HCT116 (cell line): ENCODE measurements at regions not wholly inside any gene's neighbourhood (a gene's known extent, or its start where the extent isn't known, plus 50 kb on each side); places are given as distances from the start of the nearest gene placed in this dataset.

Source experiments
- ATAC-seq: fragments of 200-7000 bp; cut with Tn5 transposase; 2 replicates; pipeline ENCODE4 v1.9.1; 2020; ENCODE audit warnings: mild to moderate bottlenecking, moderate library complexity
- BruUV-seq: library from RNA; stranded (reverse); fragments of 400-500 nt; replicated peaks from 2 replicates; lab custom pipeline; 2021; lab: Mats Ljungman, UMichigan
- CTCF ChIA-PET: fragments of 300-600 bp; sonication (Branson Sonifier 250); formaldehyde crosslinking; loops from one replicate; lab custom pipeline; 2021; ENCODE audit warnings: antibody characterized with exemption; lab: Charles Lee
- POLR2A ChIA-PET: fragments of 300-600, 350-600 bp; sonication (Branson Sonifier 250); formaldehyde crosslinking; loops from one replicate; lab custom pipeline; 2021; ENCODE audit warnings: antibody characterized with exemption; lab: Charles Lee
- RAD21 ChIA-PET, 2 experiments: fragments of 300-600 bp; sonication (Branson Sonifier 250); formaldehyde crosslinking; loops; one replicate each; lab custom pipeline; 2023; ENCODE audit warnings: low total read pairs in 2 of 2; ENCODE audit not compliant: uncharacterized antibody in 2 of 2, unreplicated experiment in 2 of 2, low non-redundant PET in 1 of 2; lab: Charles Lee
- DNase-seq: peaks from one replicate; pipeline ENCODE4 v3.0.0-alpha.2; 2010; ENCODE audit warnings: low read depth, low spot score
- H2AFZ ChIP-seq: fragments of 200-600 bp; shearing (Covaris generic), sonication (generic); 2 replicates; pipeline ENCODE4 v1.6.1; 2017; ENCODE audit warnings: low read depth, mixed run types, mixed read lengths, antibody characterized with exemption, low read length; ENCODE audit not compliant: poor library complexity, severe bottlenecking
- H3K27ac ChIP-seq: 2 replicates; pipeline ENCODE4 v1.5.1; 2012; ENCODE audit warnings: low read depth, low read length
- H3K27me3 ChIP-seq: fragments of 200-600 bp; sonication (generic); 2 replicates; pipeline ENCODE4 v1.6.1; 2016; ENCODE audit warnings: mixed run types, low read length, mixed read lengths; ENCODE audit not compliant: insufficient read depth
- H3K36me3 ChIP-seq, 2 experiments: fragments of 200-500 bp in 1 of 2; fragments of 200-600 bp in 1 of 2; sonication (Bioruptor generic) in 1 of 2; sonication (generic) in 1 of 2; 2 replicates each; pipeline versions ENCODE4 v1.5.1 to v1.6.1; 2014 to 2016; ENCODE audit warnings: low read length in 2 of 2, inconsistent platforms in 1 of 2, mixed read lengths in 1 of 2, mixed run types in 1 of 2; ENCODE audit not compliant: insufficient read depth in 2 of 2, control insufficient read depth in 1 of 2
- H3K4me1 ChIP-seq, 2 experiments: fragments of 200-600 bp in 1 of 2; sonication (generic) in 1 of 2; 2 replicates each; pipeline versions ENCODE4 v1.5.1 to v1.6.1; 2012 to 2017; ENCODE audit warnings: low read length in 2 of 2, inconsistent platforms in 1 of 2, mild to moderate bottlenecking in 1 of 2, mixed read lengths in 1 of 2, mixed run types in 1 of 2, moderate library complexity in 1 of 2; ENCODE audit not compliant: insufficient read depth in 2 of 2, control insufficient read depth in 1 of 2
- H3K4me2 ChIP-seq: fragments of 200-600 bp; sonication (generic); 2 replicates; pipeline ENCODE4 v1.6.1; 2017; ENCODE audit warnings: mixed run types, low read length, mixed read lengths
- H3K4me3 ChIP-seq, 2 experiments: fragments of 200-600 bp in 1 of 2; sonication (generic) in 1 of 2; replicated peaks in 1 of 2; 2 replicates each; pipeline ENCODE4 v1.5.1; 2011 to 2016; ENCODE audit warnings: low read length in 2 of 2, control low read depth in 1 of 2, low read depth in 1 of 2, mild to moderate bottlenecking in 1 of 2, mixed read lengths in 1 of 2, mixed run types in 1 of 2
- H3K79me2 ChIP-seq: fragments of 200-600 bp; sonication (generic); 2 replicates; pipeline ENCODE4 v1.6.1; 2017; ENCODE audit warnings: mild to moderate bottlenecking, mixed run types, low read length, moderate library complexity, mixed read lengths; ENCODE audit not compliant: insufficient read depth
- H3K9ac ChIP-seq: fragments of 200-600 bp; sonication (generic); 2 replicates; pipeline ENCODE4 v1.6.1; 2016; ENCODE audit warnings: low read length, mixed read lengths
- H3K9me2 ChIP-seq: fragments of 200-600 bp; sonication (generic), shearing (Covaris generic); 2 replicates; pipeline ENCODE4 v1.6.1; 2017; ENCODE audit warnings: mixed run types, mild to moderate bottlenecking, moderate library complexity; ENCODE audit not compliant: insufficient read depth
- H3K9me3 ChIP-seq, 2 experiments: fragments of 200-500 bp in 1 of 2; fragments of 200-600 bp in 1 of 2; sonication (Bioruptor generic) in 1 of 2; sonication (generic) in 1 of 2; 2 replicates each; pipeline ENCODE4 v1.6.1; 2014 to 2017; ENCODE audit warnings: low read length in 2 of 2, mixed read lengths in 2 of 2, inconsistent platforms in 1 of 2, low read depth in 1 of 2, mild to moderate bottlenecking in 1 of 2, mixed run types in 1 of 2, moderate library complexity in 1 of 2; ENCODE audit not compliant: control insufficient read depth in 1 of 2, insufficient read depth in 1 of 2
- H4K20me1 ChIP-seq: fragments of 200-600 bp; sonication (generic), shearing (Covaris generic); 2 replicates; pipeline ENCODE4 v1.6.1; 2017; ENCODE audit warnings: mixed run types, mild to moderate bottlenecking, moderate library complexity; ENCODE audit not compliant: insufficient read depth
- CBX3 ChIP-seq: IDR thresholded peaks from 2 replicates; pipeline ENCODE4 v1.6.1; 2012; ENCODE audit warnings: low read depth
- CTCF ChIP-seq, 3 experiments: fragments of 200-600 bp in 1 of 3; sonication (generic) in 1 of 3; IDR thresholded peaks in 2 of 3; conservative IDR thresholded peaks in 1 of 3; 2 replicates each; pipeline ENCODE4 v1.5.1; 2012 to 2017; ENCODE audit warnings: low read depth in 2 of 3, low read length in 2 of 3, antibody characterized with exemption in 1 of 3, borderline replicate concordance in 1 of 3, control low read depth in 1 of 3, mild to moderate bottlenecking in 1 of 3, mixed read lengths in 1 of 3, mixed run types in 1 of 3, moderate library complexity in 1 of 3; ENCODE audit not compliant: insufficient read depth in 1 of 3
- EGR1 ChIP-seq: IDR thresholded peaks from 2 replicates; pipeline ENCODE4 v1.6.1; 2012; ENCODE audit warnings: low read depth
- ELF1 ChIP-seq: IDR thresholded peaks from 2 replicates; pipeline ENCODE4 v1.6.1; 2012; ENCODE audit warnings: low read depth, borderline replicate concordance
- EZH2 ChIP-seq: fragments of 200-600 bp; sonication (generic); IDR thresholded peaks from 2 replicates; pipeline ENCODE4 v1.6.1; 2017; ENCODE audit warnings: antibody characterized with exemption, mixed run types
- EZH2phosphoT487 ChIP-seq: fragments of 200-600 bp; IDR thresholded peaks from 2 replicates; pipeline ENCODE4 v1.6.1; 2018; ENCODE audit warnings: antibody characterized with exemption, borderline replicate concordance
- FOSL1 ChIP-seq: IDR thresholded peaks from 2 replicates; pipeline ENCODE4 v1.6.1; 2012; ENCODE audit warnings: low read depth
- JUND ChIP-seq: IDR thresholded peaks from 2 replicates; pipeline ENCODE4 v1.6.1; 2012
- MAX ChIP-seq: IDR thresholded peaks from 2 replicates; pipeline ENCODE4 v1.6.1; 2012
- POLR2A ChIP-seq: IDR thresholded peaks from 2 replicates; pipeline ENCODE4 v1.7.0; 2011; ENCODE audit warnings: borderline replicate concordance; ENCODE audit not compliant: insufficient read depth, insufficient read length; ENCODE audit errors: extremely low read depth
- POLR2AphosphoS5 ChIP-seq: IDR thresholded peaks from 2 replicates; pipeline ENCODE4 v1.6.1; 2011; ENCODE audit warnings: mild to moderate bottlenecking, low read depth, low read length, moderate library complexity
- RAD21 ChIP-seq: IDR thresholded peaks from 2 replicates; pipeline ENCODE4 v1.6.1; 2012; ENCODE audit warnings: low read depth, mild to moderate bottlenecking
- REST ChIP-seq: IDR thresholded peaks from 2 replicates; pipeline ENCODE4 v1.6.1; 2012; ENCODE audit warnings: low read depth
- SP1 ChIP-seq: IDR thresholded peaks from 2 replicates; pipeline ENCODE4 v1.6.1; 2012; ENCODE audit warnings: low read depth
- SRF ChIP-seq: IDR thresholded peaks from 2 replicates; pipeline ENCODE4 v1.6.1; 2012; ENCODE audit warnings: low read depth
- TCF7L2 ChIP-seq: IDR thresholded peaks from 2 replicates; pipeline ENCODE4 v1.7.0; 2011; ENCODE audit warnings: borderline replicate concordance, inconsistent platforms; ENCODE audit not compliant: insufficient read depth, insufficient read length; ENCODE audit errors: extremely low read depth
- ZBTB33 ChIP-seq: IDR thresholded peaks from 2 replicates; pipeline ENCODE4 v1.6.1; 2011; ENCODE audit warnings: mild to moderate bottlenecking, low read length, moderate library complexity; ENCODE audit not compliant: insufficient replicate concordance; ENCODE audit errors: extremely low read depth
- ZFX ChIP-seq: fragments of 450-650 bp; IDR thresholded peaks from 2 replicates; pipeline ENCODE4 v1.6.1; 2017
- ZNF274 ChIP-seq: fragments of 200-500 bp; sonication (Bioruptor generic); IDR thresholded peaks from 2 replicates; pipeline ENCODE4 v1.6.1; 2014; ENCODE audit warnings: mild to moderate bottlenecking, low read depth, low read length, inconsistent platforms
- intact Hi-C: fragments of 100-400 bp; cut with micrococcal nuclease; formaldehyde crosslinking; loops from 2 replicates; pipeline ENCODE4 v1.10.0; 2022

GRCh38 chr6:122082370-122082769 is 317.1 kb upstream of the HSF2 start:
- TF ChIP-seq RAD21, result no peak
- no peak for TF ChIP-seq CBX3
- TF ChIP-seq ZBTB33, result no peak
- no peak for TF ChIP-seq SRF
- TF ChIP-seq ZFX, result no peak
- no peak for TF ChIP-seq POLR2A
- TF ChIP-seq POLR2AphosphoS5, result no peak
- TF ChIP-seq ZNF274, result no peak
- TF ChIP-seq REST, result no peak
- no peak for TF ChIP-seq TCF7L2
- TF ChIP-seq EZH2phosphoT487, result no peak
- TF ChIP-seq SP1, result no peak
- no peak for TF ChIP-seq ELF1
- no peak for TF ChIP-seq JUND
- TF ChIP-seq CTCF (IDR thresholded peaks at IDR 0.05 in 2 of 3, conservative IDR thresholded peaks at IDR 0.05 in 1 of 3; ENCODE audit: borderline replicate concordance in 1 of 3, insufficient read depth in 1 of 3, low read depth in 2 of 3, low read length in 2 of 3), result no peak
- TF ChIP-seq FOSL1, result no peak
- no peak for TF ChIP-seq EGR1
- no peak for TF ChIP-seq EZH2
- no peak for TF ChIP-seq MAX
- CTCF ChIA-PET, result no interaction called here
- no peak overlapping the region for H3K9ac ChIP-seq
- ATAC-seq (no peak), DNase-seq (no peak)
- POLR2A ChIA-PET, result no interaction called here
- H3K9me3 ChIP-seq, result no peaks in the 10 kb centered on the region
- intact Hi-C loops, result no loop called here
- no peaks in the 10 kb centered on the region for H3K27me3 ChIP-seq
- H3K27ac ChIP-seq, result no peak overlapping the region
- RAD21 ChIA-PET, result no interaction called here
- no peaks in the 10 kb centered on the region; a peak in 2 of 4 replicates for H3K4me1 ChIP-seq
- H4K20me1 ChIP-seq, result no peaks in the 10 kb centered on the region
- BruUV-seq, result no TSS peak
- no peaks in the 10 kb centered on the region for H3K79me2 ChIP-seq
- H2AFZ ChIP-seq, result no peak overlapping the region
- H3K4me3 ChIP-seq, result no peak overlapping the region
- H3K4me2 ChIP-seq, result peak overlapping the region; percentile 44
- no peaks in the 10 kb centered on the region for H3K9me2 ChIP-seq
- H3K36me3 ChIP-seq, result no peaks in the 10 kb centered on the region
